GM13976 (cell line): ENCODE measurements at regions not wholly inside any gene's neighbourhood (a gene's known extent, or its start where the extent isn't known, plus 50 kb on each side); places are given as distances from the start of the nearest gene placed in this dataset.

Experiments used
- DNase-seq: peaks from one replicate; pipeline ENCODE4 v3.0.0; 2012; ENCODE audit warnings: low spot score
- CTCF ChIP-seq: IDR thresholded peaks from 2 replicates; pipeline ENCODE4 v1.5.1; 2012; ENCODE audit warnings: borderline replicate concordance, mild to moderate bottlenecking; ENCODE audit not compliant: insufficient read depth; ENCODE audit errors: extremely low read depth, missing control alignments, control extremely low read depth
- in situ Hi-C: fragments of 300-500 bp; cut with MboI; formaldehyde crosslinking; loops from one replicate; pipeline ENCODE4 v1.12.0; 2022; ENCODE audit warnings: low sequenced_read_pairs, mixed read lengths, inconsistent platforms; ENCODE audit not compliant: unreplicated experiment

GRCh38 chr20:50264534-50265145 lies 74.0 kb downstream of the CEBPB start:
- in situ Hi-C loops: no loop called here
- DNase-seq: no peak
- no peak for TF ChIP-seq CTCF

DNA sequence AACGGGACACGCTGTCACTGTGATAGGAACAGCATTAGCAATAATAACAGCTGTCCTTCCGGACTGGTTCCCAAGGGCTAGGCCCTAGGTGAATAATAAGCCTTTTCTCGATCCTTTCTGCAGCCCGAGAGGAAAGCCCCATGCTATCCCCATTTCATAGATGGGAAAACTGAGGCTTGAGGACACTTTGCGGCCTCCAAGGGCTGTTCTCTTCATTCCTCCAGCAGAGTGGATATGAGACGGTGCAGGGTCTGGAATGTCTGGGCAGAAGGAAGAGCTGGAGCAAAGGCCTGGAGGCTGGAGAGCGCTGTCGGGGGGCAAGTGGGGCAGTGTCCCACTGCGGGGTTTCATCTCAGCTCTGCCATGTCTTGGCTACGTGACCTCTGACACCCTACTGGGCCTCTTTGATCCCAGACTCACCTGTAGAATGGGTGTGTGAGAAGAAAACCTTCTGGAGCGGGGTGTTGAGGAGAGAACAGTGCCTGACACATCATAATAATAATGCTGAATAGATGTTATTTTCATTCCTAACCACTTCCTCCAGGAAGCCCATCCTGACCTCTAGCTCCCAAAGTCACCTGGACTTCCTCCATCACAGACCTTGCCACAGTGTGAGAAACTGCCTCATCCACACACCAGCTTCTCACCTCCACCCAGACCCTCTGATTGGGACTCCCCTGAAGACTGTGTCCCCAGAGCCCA lies 74.8 kb downstream of the CEBPB start:
- no peak for TF ChIP-seq CTCF
- in situ Hi-C loops: no loop called here
- DNase-seq: no peak

GRCh38 chr20:50266293-50267040 lies 75.8 kb downstream of the CEBPB start:
- in situ Hi-C loops: no loop called here
- no peak for DNase-seq
- no peak for TF ChIP-seq CTCF

GRCh38 chr20:50267041-50267865 lies 76.6 kb downstream of the CEBPB start:
- no peak for TF ChIP-seq CTCF
- no peak for DNase-seq
- in situ Hi-C loops: no loop called here

- DNase-seq: no peak
- in situ Hi-C loops: no loop called here
- TF ChIP-seq CTCF: no peak
Measured at GRCh38 chr20:50267866-50268219, 77.2 kb downstream of the CEBPB start.
